GM19452 (cell line): ENCODE measurements at regions not wholly inside any gene's neighbourhood (a gene's known extent, or its start where the extent isn't known, plus 50 kb on each side); places are given as distances from the start of the nearest gene placed in this dataset.

ENCODE experiments used
- ATAC-seq: cut with Tn5 transposase; IDR thresholded peaks from one replicate; pipeline ENCODE4 v1.9.1; 2021; ENCODE audit not compliant: unreplicated experiment

GRCh38 chr4:43776371-43776770 is 672.2 kb downstream of the KCTD8 start:
- no peak for ATAC-seq

DNA sequence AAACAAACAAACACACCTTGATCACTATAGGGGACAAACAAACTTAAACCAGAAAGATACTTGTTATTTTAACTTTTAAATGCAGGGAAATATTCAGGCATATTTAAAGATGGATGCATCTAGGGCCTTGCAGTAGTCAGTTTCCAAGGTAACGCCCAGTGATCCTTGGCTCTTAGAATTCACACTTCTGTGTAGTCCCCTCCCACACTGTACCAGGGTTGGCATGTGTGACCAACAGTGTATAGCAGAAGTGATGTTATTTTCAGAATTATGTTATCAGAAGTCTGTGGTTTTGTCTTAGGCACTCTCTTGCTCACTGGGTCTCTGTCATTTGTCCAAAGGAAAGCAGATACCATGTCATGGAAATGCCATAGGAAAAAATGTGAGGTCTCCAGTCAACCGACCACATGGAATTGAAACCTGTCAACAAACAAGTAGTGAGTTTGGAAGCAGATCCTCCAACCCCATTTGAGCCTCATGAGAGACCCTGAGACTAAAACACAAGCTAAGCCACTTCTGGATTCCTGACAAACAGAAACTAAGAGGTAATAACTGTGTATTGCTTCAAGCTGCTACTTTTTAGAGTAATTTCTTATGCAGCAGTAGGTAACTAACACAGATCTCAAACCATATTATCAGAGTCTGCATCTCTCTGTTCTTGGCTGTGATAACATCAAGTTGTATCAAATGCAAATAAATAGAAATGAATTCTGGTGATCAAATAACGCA is 670.3 kb downstream of the KCTD8 start:
- no peak for ATAC-seq

GRCh38 chr4:43781125-43781524 is 667.5 kb downstream of the KCTD8 start:
- no peak for ATAC-seq

DNA sequence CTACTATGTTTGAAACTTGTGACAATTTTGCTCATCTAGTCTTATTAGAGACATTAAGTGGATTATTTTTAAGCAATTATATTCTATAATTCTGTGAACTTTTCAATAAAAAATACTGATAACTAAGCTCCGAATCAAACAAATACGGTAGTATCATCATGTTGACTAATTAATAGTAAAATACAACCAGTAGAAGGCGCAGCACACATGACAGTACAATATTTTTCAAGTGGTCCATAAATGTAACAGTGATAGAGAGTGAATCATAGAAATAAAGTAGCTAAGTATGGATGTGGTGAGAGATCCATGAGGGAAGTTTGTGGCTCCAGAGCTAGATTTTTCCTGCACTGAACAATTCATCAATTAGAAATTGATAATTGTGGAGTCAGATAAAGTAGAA is 666.2 kb downstream of the KCTD8 start:
- ATAC-seq, result no peak

DNA sequence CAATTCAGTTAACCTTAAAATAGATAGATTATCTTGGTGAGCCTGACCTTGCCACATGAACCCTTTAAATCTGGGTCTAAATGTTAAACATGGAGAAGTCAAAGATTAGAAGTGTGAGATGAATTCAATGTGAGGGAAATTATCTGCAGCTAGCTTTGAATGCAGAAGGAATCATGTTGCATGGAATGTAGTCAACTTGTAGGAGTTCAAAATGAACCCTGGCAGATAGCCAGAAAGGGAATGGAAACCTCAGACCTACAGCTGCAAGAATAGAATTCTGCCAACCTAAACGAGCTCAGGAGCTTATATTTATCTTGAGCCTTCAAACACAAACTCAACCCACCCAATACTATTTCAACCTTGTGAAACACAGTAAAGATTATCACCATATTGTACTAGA is 632.5 kb downstream of the KCTD8 start:
- no peak for ATAC-seq

DNA sequence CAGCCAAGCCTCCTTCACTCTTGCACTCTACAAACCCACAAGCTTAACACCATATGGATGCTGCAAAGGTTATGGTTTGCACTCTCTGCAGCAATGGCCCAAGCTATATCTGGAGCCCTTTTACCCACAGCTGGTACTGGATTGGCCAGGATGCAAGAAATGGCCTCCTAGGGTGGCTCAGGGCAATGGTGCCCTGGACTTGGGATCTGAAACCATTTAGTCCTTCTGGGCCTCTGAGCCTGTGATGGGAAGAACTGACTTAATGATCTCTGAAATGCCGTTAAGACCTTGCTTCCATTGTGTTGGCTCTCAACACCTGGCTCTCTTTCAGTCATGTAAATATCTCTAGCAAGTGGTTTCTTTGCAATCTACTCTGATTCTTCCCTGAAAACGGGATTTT is 626.0 kb downstream of the KCTD8 start:
- ATAC-seq, result no peak

GRCh38 chr4:43835869-43836268 is 612.7 kb downstream of the KCTD8 start:
- ATAC-seq, result no peak

GRCh38 chr4:43837171-43837570 is 611.4 kb downstream of the KCTD8 start:
- no peak for ATAC-seq

- ATAC-seq, result no peak
Measured at GRCh38 chr4:43837604-43838003, 611.0 kb downstream of the KCTD8 start.

DNA sequence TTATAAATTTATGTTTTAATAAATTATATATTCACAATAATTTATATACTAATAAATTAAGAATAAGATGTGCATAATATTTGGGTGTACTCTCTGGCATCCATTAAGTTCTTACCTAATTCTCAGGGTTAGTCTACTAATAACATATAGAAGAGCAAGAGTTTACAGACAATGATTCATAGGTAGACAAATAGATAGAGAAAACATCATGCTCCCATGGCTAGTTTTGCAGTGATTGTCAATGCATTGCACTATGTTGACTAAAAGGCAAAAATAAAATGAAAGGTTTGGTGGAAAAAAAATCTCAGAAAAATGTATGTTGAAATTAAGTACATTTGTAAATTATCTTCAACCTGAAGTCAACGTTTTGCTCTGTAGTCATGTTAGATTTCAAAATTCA is 606.0 kb downstream of the KCTD8 start:
- ATAC-seq, result no peak

GRCh38 chr4:43843501-43843900 is 605.1 kb downstream of the KCTD8 start:
- no peak for ATAC-seq

DNA sequence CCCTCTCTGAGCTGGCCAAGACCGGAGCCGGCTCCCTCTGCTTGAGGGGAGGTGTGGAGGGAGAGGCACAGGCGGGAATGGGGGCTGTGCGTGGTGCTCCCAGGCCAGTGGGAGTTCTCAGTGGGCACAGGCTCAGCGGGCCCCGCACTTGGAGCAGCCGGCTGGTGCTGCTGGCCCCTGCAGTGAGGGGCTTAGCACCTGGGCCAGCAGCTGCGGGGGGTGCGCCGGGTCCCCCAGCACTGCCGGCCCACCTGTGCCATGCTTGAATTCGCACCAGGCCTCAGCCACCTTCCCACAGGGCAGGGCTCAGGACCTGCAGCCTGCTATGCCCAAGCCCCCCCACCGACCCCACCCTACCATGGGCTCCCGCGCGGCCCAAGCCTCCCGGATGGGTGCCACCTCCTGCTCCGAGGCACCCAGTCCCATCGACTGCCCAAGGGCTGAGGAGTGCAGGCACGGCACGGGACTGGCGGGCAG is 602.5 kb downstream of the KCTD8 start:
- ATAC-seq, result no peak

DNA sequence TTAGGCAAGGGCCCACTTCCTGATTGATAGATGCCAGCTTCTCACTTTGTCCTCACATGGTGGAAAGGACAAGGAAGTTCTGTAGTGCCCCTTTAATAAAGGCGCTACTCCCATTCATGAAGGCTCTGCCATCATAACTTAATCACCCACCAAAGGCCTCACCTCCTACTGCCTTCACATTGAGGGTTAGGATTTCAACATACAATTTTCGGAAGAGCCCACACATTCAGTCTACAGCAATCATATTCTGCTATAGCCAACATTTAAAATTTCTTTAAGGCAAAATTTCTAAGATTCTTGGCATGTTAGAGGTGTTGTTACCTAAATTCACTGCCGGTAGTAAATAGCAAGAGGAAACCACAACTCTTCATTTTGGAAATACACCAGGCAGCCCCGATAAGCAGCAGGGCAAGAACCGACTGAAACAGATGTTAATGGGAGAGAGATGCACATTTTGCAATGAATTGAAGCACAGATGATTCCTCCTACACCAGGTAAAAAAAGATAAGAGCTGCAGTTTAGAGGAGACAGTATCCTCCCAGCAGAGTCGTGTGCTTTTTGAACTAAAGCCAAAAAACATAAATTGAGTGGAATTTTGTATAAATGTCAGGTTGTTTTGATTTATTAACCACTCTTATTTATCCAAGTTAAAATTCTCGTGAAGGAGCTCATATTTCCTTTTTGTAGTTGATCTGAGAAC is 594.9 kb downstream of the KCTD8 start:
- no peak for ATAC-seq

DNA sequence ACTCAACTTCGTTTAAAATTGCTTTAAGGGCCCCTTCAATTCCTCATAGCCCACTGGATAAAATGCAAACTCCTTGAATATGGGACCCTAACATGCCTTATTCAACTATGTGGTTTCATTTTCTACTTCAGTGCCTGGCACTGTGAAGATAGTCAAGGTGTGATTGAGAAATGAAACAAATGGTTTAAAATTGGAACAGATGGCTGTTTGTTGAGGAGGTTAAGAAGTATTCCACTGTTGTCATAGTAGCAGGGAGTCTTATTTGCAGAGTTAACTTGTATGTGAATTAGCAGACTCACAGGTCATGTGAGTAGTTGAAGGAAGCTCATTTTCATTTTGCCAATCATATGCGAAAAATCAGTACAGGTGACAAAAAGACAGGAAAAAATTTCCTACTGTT is 593.3 kb downstream of the KCTD8 start:
- ATAC-seq, result no peak

- ATAC-seq, result no peak
Measured at GRCh38 chr4:43864616-43865146, 583.9 kb downstream of the KCTD8 start.

GRCh38 chr4:43867908-43868307 is 580.7 kb downstream of the KCTD8 start:
- ATAC-seq, result no peak

- no peak for ATAC-seq
Measured at GRCh38 chr4:43875655-43876054, 573.0 kb downstream of the KCTD8 start.

GRCh38 chr4:43882470-43882869 is 566.1 kb downstream of the KCTD8 start:
- ATAC-seq, result no peak

DNA sequence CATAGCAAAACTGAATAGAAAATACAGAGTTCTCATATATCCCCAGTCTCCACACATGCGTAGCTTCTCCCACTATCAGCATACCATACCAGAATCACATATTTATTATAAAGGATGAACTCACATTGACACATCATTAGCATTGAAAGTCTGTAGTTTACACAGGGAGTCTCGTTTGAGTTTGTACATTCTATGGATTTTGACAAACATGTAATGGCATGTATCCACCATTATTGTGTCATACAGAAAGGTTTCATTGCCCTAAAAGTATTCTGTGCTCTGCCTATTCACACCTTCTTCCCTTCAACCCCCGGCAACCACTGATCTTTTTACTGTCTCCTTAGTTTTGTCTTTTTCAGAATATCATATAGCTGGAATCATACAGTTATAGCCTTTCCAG is 562.4 kb downstream of the KCTD8 start:
- no peak for ATAC-seq

GRCh38 chr4:43898836-43899235 is 549.8 kb downstream of the KCTD8 start:
- ATAC-seq, result no peak

- ATAC-seq, result no peak
Measured at GRCh38 chr4:43903456-43903855, 545.2 kb downstream of the KCTD8 start.

- no peak for ATAC-seq
Measured at GRCh38 chr4:43918377-43918776, 530.2 kb downstream of the KCTD8 start.
